ENCODE measurements at regions not wholly inside any gene's neighbourhood (a gene's known extent, or its start where the extent isn't known, plus 50 kb on each side); places are given as distances from the start of the nearest gene placed in this dataset.

GRCh38 chr5:110038297-110038997, 348.7 kb downstream of the MAN2A1 start:
- no peak for DNase-seq

GRCh38 chr5:110040178-110040577, 350.5 kb downstream of the MAN2A1 start:
- DNase-seq, result no peak

- DNase-seq, result no peak
Observed at GRCh38 chr5:110043025-110043424, 353.3 kb downstream of the MAN2A1 start.

DNA sequence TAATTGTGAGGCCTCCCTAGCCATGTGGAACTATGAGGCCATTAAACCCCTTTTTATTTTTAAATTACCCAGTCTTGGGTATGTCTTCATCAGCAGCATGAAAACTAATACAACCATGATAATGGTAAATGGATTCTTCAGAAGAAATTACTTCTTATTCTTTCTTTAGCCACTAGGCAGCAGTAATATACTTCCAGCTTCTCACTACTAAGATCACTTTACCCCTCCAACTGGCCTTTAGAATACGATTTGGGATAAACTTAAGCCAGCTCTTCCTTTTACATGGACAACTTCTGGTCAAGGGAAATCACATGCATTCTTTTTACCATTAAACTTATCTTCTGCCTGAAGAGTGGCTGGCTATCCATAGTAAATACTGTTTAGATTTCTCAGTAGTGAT, 355.4 kb downstream of the MAN2A1 start:
- no peak for DNase-seq

- DNase-seq, result no peak
Observed at GRCh38 chr5:110048491-110048890, 358.8 kb downstream of the MAN2A1 start.

DNA sequence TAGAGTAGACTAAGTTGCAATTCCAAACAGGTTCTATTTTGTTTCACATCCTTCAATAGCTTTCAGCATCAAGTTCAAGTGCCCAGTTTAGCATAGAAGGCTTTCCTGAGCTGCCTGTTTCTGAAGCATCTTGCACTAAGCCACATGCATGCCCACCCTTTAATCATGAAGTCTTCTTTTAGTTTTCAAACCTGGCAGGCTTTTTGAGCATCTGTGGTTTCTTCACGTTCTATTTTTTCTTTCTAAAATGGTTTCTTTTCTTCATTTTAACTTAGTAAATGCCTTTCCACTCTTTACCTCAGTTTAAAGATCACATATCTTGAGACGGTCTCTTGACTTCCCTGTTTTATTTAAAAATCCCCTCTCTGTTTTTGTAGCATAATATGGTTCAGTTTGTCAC, 360.1 kb downstream of the MAN2A1 start:
- DNase-seq, result no peak

DNA sequence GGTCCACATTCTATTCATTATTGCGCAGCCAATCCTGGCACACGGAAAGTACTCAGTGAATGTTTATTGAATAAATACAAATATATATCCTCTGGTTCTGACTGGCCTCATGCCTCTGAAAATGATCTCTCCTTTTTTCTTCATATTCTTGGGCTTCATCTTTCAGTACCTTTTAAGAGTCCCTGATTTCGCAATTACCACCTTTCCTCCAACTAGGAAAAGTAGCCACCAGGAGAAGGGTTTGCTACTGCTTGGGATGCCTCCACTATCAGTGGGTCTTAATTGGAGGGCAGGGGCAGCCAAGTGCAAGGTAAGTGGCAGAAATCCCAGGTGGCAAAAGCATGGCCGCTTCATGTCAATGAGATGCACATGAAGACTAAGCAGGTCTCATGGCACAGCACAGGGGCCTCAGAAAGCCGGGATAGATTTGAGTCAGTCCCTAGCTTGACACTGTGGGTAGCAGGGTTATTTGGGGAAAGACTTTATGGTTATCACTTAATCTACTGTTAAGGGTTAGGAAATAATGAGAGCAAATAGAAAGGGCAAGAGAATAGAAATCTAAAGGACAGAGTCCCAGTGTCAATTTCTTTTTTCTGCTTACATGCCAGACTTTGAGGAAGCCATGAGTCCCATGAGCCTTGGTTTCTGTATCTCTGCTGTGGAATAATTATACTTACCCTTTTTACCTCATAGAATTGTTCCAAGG, 361.1 kb downstream of the MAN2A1 start:
- DNase-seq, result no peak

DNA sequence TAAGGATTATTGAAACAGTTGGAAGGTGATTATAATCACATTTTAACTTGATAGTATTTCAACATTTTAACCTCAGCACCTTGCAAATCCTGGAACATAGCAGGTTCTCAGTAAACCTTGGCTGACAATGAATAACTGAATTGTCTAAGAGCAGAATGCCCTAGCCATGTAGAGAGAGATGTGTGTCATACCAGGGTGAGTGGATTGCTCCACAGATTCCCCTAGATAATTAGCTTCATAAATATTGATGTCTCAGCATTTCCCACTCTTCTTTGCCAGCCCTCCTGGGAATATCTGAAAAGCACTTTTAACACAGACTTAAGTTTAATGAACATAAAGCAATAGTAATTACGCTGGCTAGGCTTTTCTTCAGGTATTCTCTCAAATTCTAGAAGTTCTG, 363.5 kb downstream of the MAN2A1 start:
- no peak for DNase-seq

DNA sequence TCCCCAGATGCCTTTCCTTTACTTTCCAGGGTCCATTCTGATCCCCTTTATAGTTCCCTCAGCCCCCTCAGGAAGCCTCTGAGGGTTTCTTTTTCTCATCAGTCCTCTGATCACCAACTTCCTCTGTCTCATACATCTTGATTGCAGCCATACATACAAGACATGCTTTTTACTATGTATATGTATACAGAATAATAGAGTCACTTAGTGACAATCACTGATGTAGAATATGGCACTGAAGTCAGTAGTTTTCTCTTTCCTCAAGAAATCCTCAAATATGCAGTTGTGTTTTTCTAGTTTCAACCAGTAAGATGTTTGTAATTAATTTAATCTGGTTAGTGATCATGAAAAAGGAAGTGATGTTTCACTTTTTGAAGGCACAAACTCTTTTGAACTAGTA, 364.1 kb downstream of the MAN2A1 start:
- no peak for DNase-seq

DNA sequence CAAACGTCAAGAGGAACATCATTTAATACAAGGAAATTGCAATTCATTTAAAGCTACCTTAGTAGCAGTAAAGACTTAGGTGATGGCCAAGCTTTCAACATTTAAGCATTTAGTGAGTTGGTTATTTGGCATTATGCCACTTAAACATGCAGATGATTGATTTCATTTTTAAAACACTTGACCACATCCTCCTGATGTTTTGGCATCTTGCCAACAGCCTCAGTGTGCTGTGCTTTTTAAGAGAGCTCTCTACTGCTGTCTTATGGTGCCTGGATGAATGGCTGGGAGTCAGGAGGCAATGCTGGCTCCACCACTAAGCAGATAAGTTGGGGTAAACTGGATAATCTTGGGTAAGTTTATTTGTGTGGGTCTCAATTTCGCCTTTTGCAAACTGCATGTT, 364.5 kb downstream of the MAN2A1 start:
- peak in 1 of 2 donors; percentile 20 for DNase-seq

- no peak for DNase-seq
Observed at GRCh38 chr5:110055302-110055701, 365.6 kb downstream of the MAN2A1 start.

GRCh38 chr5:110056580-110057114, 366.9 kb downstream of the MAN2A1 start:
- no peak for DNase-seq

- DNase-seq, result no peak
Observed at GRCh38 chr5:110058175-110058574, 368.4 kb downstream of the MAN2A1 start.

DNA sequence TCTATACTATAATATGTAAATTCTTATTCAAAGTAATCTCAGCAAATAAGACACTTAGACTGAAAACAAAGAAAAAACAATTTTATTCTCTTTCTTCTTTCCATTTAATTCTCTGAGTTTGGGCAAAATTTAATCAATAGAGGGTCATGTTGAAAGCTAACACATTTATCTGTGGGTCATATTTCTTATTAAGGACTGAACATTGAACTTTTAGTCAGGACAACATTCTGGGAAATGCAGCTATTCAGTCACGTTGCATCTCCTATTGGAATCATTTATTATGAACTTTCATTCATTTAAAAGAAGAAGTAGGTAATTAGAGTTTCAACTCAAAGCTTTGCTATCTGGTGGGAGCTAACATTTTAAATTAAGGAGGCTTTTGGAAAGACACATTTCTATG, 372.5 kb downstream of the MAN2A1 start:
- no peak for DNase-seq

- DNase-seq, result no peak
Observed at GRCh38 chr5:110063640-110064602, 374.2 kb downstream of the MAN2A1 start.

DNA sequence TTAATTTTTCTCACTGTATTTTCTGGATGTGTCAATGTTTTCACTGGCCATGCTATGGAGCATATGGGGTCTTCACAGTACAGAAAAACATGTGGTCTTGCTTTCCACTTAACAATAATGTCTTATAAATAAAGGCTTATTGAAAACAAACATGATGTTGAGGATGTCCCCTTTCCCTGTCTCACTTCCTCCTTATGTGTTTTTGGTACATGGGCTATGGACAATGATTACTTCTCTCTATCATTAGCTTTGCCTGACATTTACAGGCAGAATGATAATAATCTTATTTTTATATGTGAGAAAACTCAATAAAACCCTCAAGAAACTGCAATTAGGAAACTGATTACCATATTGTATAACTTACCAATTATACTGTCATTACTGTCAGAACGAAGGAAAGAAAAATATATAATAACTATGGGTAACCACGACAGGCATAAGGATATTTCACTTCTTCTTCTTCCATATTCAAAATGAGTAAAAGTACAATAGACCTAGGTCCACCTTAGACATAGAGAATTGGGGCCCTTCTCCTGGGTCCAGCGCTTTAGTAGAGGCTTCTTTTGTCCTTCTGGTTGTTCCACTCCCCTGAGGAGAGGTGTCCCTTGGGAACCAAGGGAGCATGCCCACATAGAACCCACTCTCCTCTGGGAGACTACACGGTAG, 375.0 kb downstream of the MAN2A1 start:
- no peak for DNase-seq

DNA sequence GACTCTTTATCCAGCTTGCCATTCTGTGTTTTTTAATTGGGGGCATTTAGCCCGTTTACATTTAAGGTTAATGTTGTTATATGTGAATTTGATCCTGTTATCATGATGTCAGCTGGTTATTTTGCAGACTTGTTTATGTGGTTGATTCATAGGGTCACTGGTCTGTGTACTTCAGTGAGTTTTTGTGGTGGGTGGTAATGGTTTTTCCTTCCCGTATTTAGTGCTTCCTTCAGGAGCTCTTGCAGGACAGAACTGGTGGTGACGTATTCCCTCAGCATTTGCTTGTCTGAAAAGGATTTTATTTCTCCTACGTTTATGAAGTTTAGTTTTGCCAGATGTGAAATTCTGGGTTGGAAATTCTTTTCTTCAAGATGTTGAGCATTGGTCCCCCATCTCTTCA, 381.1 kb downstream of the MAN2A1 start:
- no peak for DNase-seq

GRCh38 chr5:110072651-110073050, 382.9 kb downstream of the MAN2A1 start:
- no peak for DNase-seq

DNA sequence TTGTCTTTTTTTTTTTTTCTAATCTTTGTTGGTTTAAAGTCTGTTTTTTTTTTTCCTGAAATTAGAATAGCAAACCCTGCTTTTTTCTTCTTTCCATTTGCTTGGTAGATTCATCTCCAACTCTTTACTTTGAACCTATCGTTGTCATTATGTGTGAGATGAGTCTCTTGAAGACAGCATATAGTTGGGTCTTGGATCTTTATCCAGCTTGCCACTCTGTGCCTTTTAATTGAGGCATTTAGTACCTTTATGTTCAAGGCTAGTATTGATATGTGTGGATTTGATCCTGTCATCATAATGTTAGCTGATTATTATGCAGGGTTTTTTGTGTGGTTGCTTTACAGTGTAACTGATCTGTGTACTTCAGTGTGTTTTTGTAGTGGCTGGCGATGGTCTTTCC, 383.8 kb downstream of the MAN2A1 start:
- DNase-seq, result no peak

- DNase-seq, result no peak
Observed at GRCh38 chr5:110075656-110076055, 385.9 kb downstream of the MAN2A1 start.

GRCh38 chr5:110077147-110077546, 387.4 kb downstream of the MAN2A1 start:
- no peak for DNase-seq

GRCh38 chr5:110082194-110082593, 392.5 kb downstream of the MAN2A1 start:
- no peak for DNase-seq

- no peak for DNase-seq
Observed at GRCh38 chr5:110082863-110083262, 393.1 kb downstream of the MAN2A1 start.

All from bone marrow (tissue), 2 donors.